GM19099 (cell line): ENCODE measurements at regions not wholly inside any gene's neighbourhood (a gene's known extent, or its start where the extent isn't known, plus 50 kb on each side); places are given as distances from the start of the nearest gene placed in this dataset.

ENCODE experiments used
- POLR2A ChIP-seq: IDR thresholded peaks from 3 replicates; pipeline ENCODE4 v1.6.1; 2011; ENCODE audit warnings: low read depth; ENCODE audit not compliant: insufficient read length; ENCODE audit errors: extremely low read depth

GRCh38 chr11:19605520-19606371 is 106.9 kb upstream of the NAV2 start:
- no peak for TF ChIP-seq POLR2A

GRCh38 chr11:19604679-19605375 is 107.8 kb upstream of the NAV2 start:
- no peak for TF ChIP-seq POLR2A

- TF ChIP-seq POLR2A: no peak
Observed at GRCh38 chr11:19603771-19604170, 108.9 kb upstream of the NAV2 start.

GRCh38 chr11:19602891-19603290 is 109.7 kb upstream of the NAV2 start:
- TF ChIP-seq POLR2A: no peak

GRCh38 chr11:19602406-19602805 is 110.2 kb upstream of the NAV2 start:
- TF ChIP-seq POLR2A: no peak

- no peak for TF ChIP-seq POLR2A
Observed at GRCh38 chr11:19601235-19601634, 111.4 kb upstream of the NAV2 start.

GRCh38 chr11:19599681-19600080 is 113.0 kb upstream of the NAV2 start:
- TF ChIP-seq POLR2A: no peak

GRCh38 chr11:19598876-19599486 is 113.7 kb upstream of the NAV2 start:
- no peak for TF ChIP-seq POLR2A

GRCh38 chr11:19598456-19598855 is 114.2 kb upstream of the NAV2 start:
- TF ChIP-seq POLR2A: no peak

GRCh38 chr11:19597876-19598275 is 114.8 kb upstream of the NAV2 start:
- no peak for TF ChIP-seq POLR2A

- no peak for TF ChIP-seq POLR2A
Observed at GRCh38 chr11:19597206-19597605, 115.4 kb upstream of the NAV2 start.

- TF ChIP-seq POLR2A: no peak
Observed at GRCh38 chr11:19595840-19596751, 116.5 kb upstream of the NAV2 start.

GRCh38 chr11:19595499-19595839 is 117.2 kb upstream of the NAV2 start:
- TF ChIP-seq POLR2A: no peak

- no peak for TF ChIP-seq POLR2A
Observed at GRCh38 chr11:19594326-19594725, 118.3 kb upstream of the NAV2 start.

- TF ChIP-seq POLR2A: no peak
Observed at GRCh38 chr11:19592842-19593241, 119.8 kb upstream of the NAV2 start.
